Loucy (cell line): ENCODE measurements at regions not wholly inside any gene's neighbourhood (a gene's known extent, or its start where the extent isn't known, plus 50 kb on each side); places are given as distances from the start of the nearest gene placed in this dataset.

Source experiments
- H2AFZ ChIP-seq: fragments of 200-600 bp; sonication (generic); 2 replicates; pipeline ENCODE4 v1.6.0; 2016; ENCODE audit warnings: antibody characterized with exemption, mild to moderate bottlenecking, low read length, moderate library complexity
- H3F3A ChIP-seq: fragments of 200-600 bp; 2 replicates; pipeline ENCODE4 v1.6.0; 2016; ENCODE audit warnings: antibody characterized with exemption, low read depth, mild to moderate bottlenecking
- H3K27me3 ChIP-seq: fragments of 200-600 bp; sonication (generic); 2 replicates; pipeline ENCODE4 v1.6.1; 2014; ENCODE audit warnings: low read length, mild to moderate bottlenecking; ENCODE audit not compliant: insufficient read depth, poor library complexity, severe bottlenecking
- H3K36me3 ChIP-seq: fragments of 200-600 bp; sonication (generic); 2 replicates; pipeline ENCODE4 v1.6.1; 2016; ENCODE audit warnings: low read length; ENCODE audit not compliant: insufficient read depth
- H3K4me1 ChIP-seq: fragments of 200-600 bp; sonication (generic); 2 replicates; pipeline ENCODE4 v1.5.1; 2014; ENCODE audit warnings: low read length, mild to moderate bottlenecking; ENCODE audit not compliant: insufficient read depth, poor library complexity, severe bottlenecking
- H3K4me2 ChIP-seq: fragments of 200-600 bp; sonication (generic); 2 replicates; pipeline ENCODE4 v1.6.0; 2014; ENCODE audit warnings: antibody characterized with exemption, low read length, low read depth, mild to moderate bottlenecking; ENCODE audit not compliant: poor library complexity, severe bottlenecking
- H3K4me3 ChIP-seq: fragments of 200-600 bp; sonication (generic); 2 replicates; pipeline ENCODE4 v1.5.1; 2014; ENCODE audit warnings: low read length, mild to moderate bottlenecking, mixed read lengths; ENCODE audit not compliant: poor library complexity, severe bottlenecking
- H3K79me2 ChIP-seq: fragments of 200-600 bp; sonication (generic); 2 replicates; pipeline ENCODE4 v1.6.1; 2014; ENCODE audit warnings: low read length; ENCODE audit not compliant: insufficient read depth
- H3K9ac ChIP-seq: fragments of 200-600 bp; sonication (generic); 2 replicates; pipeline ENCODE4 v1.6.0; 2014; ENCODE audit warnings: mild to moderate bottlenecking, low read depth, low read length, moderate library complexity; ENCODE audit not compliant: poor library complexity, severe bottlenecking
- H3K9me2 ChIP-seq: fragments of 200-600 bp; sonication (generic); replicated peaks from 2 replicates; pipeline ENCODE4 v1.6.1; 2016; ENCODE audit warnings: low read depth, low read length, mixed read lengths
- H3K9me3 ChIP-seq: fragments of 200-600 bp; sonication (generic); 2 replicates; pipeline ENCODE4 v1.6.1; 2014; ENCODE audit warnings: mild to moderate bottlenecking, antibody characterized with exemption, low read length, low read depth; ENCODE audit not compliant: insufficient read depth
- H4K20me1 ChIP-seq: fragments of 200-600 bp; sonication (generic); 2 replicates; pipeline ENCODE4 v1.6.0; 2014; ENCODE audit warnings: antibody characterized with exemption, low read length, mild to moderate bottlenecking; ENCODE audit not compliant: insufficient read depth, poor library complexity, severe bottlenecking
- CTCF ChIP-seq: fragments of 200-600 bp; sonication (generic); conservative IDR thresholded peaks from 2 replicates; pipeline ENCODE4 v1.5.1; 2014; ENCODE audit warnings: mild to moderate bottlenecking, antibody characterized with exemption, low read length
- EZH2phosphoT487 ChIP-seq: fragments of 200-600 bp; IDR thresholded peaks from 2 replicates; pipeline ENCODE4 v1.6.1; 2018; ENCODE audit warnings: antibody characterized with exemption, mild to moderate bottlenecking, moderate library complexity, borderline replicate concordance

DNA sequence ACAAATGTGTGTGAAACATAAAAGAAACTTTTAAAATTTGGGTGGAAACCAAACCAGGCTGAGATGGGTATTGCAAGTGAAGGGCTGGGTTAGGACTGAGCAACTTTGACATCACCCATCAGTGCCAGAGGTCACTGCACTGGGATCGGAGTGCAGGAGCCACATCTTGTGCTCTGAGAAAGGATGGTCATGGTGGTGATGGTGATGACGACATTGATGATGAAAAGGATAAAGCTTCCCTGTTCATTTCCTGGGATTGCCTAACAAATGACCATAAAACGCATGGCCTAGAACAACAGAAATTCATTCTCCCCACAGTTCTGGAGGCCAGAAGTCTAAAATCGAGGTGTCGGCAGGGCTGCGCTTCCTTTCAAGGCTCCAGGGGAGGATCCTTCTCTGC lies 324.0 kb downstream of the MAF start:
- no peak for TF ChIP-seq CTCF
- no peak for TF ChIP-seq EZH2phosphoT487
- Histone ChIP-seq H3K79me2 (no peaks in the 10 kb centered on the region), H3K9me2 (no peaks in the 10 kb centered on the region), H4K20me1 (no peaks in the 10 kb centered on the region), H3K4me1 (peaks cover 6% of the 10 kb centered on the region), H3K9me3 (no peaks in the 10 kb centered on the region), H3F3A (no peaks in the 10 kb centered on the region), H3K4me2 (no peak overlapping the region), H3K9ac (no peak overlapping the region), H2AFZ (no peak overlapping the region), H3K27me3 (no peaks in the 10 kb centered on the region), H3K36me3 (no peaks in the 10 kb centered on the region), H3K4me3 (no peak overlapping the region)

GRCh38 chr16:79274264-79274663 lies 326.3 kb downstream of the MAF start:
- no peak overlapping the region for H2AFZ ChIP-seq
- H3K79me2 ChIP-seq, result no peaks in the 10 kb centered on the region
- TF ChIP-seq CTCF (no peak), EZH2phosphoT487 (no peak)
- no peak overlapping the region for H3K4me2 ChIP-seq
- H3K4me1 ChIP-seq, result peaks cover 14% of the 10 kb centered on the region
- H3F3A ChIP-seq, result no peaks in the 10 kb centered on the region
- no peaks in the 10 kb centered on the region for H3K27me3 ChIP-seq
- no peak overlapping the region for H3K4me3 ChIP-seq
- H4K20me1 ChIP-seq, result no peaks in the 10 kb centered on the region
- no peak overlapping the region for H3K9ac ChIP-seq
- no peaks in the 10 kb centered on the region for H3K36me3 ChIP-seq
- no peaks in the 10 kb centered on the region for H3K9me2 ChIP-seq
- no peaks in the 10 kb centered on the region for H3K9me3 ChIP-seq

GRCh38 chr16:79272141-79272577 lies 328.4 kb downstream of the MAF start:
- H3K79me2 ChIP-seq, result no peaks in the 10 kb centered on the region
- peak overlapping the region; percentile 8; the same call in 1 of the 2 replicates for H2AFZ ChIP-seq
- H3K9me2 ChIP-seq, result no peaks in the 10 kb centered on the region
- peak overlapping the region; percentile 36 for H3K4me2 ChIP-seq
- peaks cover 22% of the 10 kb centered on the region for H3K4me1 ChIP-seq
- no peaks in the 10 kb centered on the region for H3K9me3 ChIP-seq
- no peaks in the 10 kb centered on the region for H3K27me3 ChIP-seq
- peak overlapping the region; percentile 42 for H3K4me3 ChIP-seq
- H4K20me1 ChIP-seq, result no peaks in the 10 kb centered on the region
- TF ChIP-seq EZH2phosphoT487, result no peak
- TF ChIP-seq CTCF, result 0 out of 2 replicates have a peak, but pooled peaks have one; percentile 17
- no peaks in the 10 kb centered on the region for H3F3A ChIP-seq
- H3K36me3 ChIP-seq, result no peaks in the 10 kb centered on the region
- H3K9ac ChIP-seq, result no peak overlapping the region
